ENCODE measurements at regions not wholly inside any gene's neighbourhood (a gene's known extent, or its start where the extent isn't known, plus 50 kb on each side); places are given as distances from the start of the nearest gene placed in this dataset.
"Not testable (repeated sequence)": the region's sequence is repeated elsewhere in the genome, so short reads cannot be mapped to it uniquely, and the experiment has no call there.

DNA sequence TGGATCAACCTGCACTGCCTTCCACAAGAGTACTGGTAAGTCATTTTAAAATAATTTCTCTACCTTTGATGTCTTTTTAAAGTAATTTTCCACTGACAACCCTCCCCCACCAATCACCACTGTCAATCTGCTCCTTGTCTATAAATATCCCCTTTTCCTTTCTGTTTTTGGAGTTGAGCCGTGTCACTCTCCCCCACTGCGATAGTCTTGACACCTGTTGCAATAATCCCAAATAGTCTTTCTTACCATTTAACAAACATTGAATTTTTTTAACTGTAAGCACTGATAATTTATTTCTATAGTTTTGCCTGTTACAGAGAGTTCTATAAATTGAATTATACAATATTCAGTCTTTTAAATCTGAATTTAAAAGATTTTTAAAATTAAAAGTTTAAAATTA, 420.9 kb downstream of the COL11A1 start:
- ATAC-seq: no peak
- TF ChIP-seq ZNF565 (CRISPR knock-in tag; conservative IDR thresholded peaks at IDR 0.05; ENCODE audit: low read depth) (no peak), RARB (CRISPR knock-in tag; IDR thresholded peaks at IDR 0.05) (no peak), ZC3H10 (CRISPR knock-in tag; IDR thresholded peaks at IDR 0.05) (no peak), ZNF70 (CRISPR knock-in tag; IDR thresholded peaks at IDR 0.05) (no peak), ZNF8 (CRISPR knock-in tag; IDR thresholded peaks at IDR 0.05) (no peak), SNAI2 (CRISPR knock-in tag; IDR thresholded peaks at IDR 0.05) (no peak), ESRRG (CRISPR knock-in tag; IDR thresholded peaks at IDR 0.05) (no peak), GLIS3 (CRISPR knock-in tag; IDR thresholded peaks at IDR 0.05) (no peak), ARNTL (CRISPR knock-in tag; IDR thresholded peaks at IDR 0.05; ENCODE audit: borderline replicate concordance, low read depth) (no peak), CREB5 (CRISPR knock-in tag; IDR thresholded peaks at IDR 0.05; ENCODE audit: low read depth) (no peak)

- ATAC-seq: no peak
- no peak for TF ChIP-seq ZNF565 (CRISPR knock-in tag; conservative IDR thresholded peaks at IDR 0.05; ENCODE audit: low read depth)
- TF ChIP-seq ARNTL (CRISPR knock-in tag; IDR thresholded peaks at IDR 0.05; ENCODE audit: borderline replicate concordance, low read depth): no peak
- no peak for TF ChIP-seq SNAI2 (CRISPR knock-in tag; IDR thresholded peaks at IDR 0.05)
- no peak for TF ChIP-seq ZC3H10 (CRISPR knock-in tag; IDR thresholded peaks at IDR 0.05)
- TF ChIP-seq PPARA (CRISPR knock-in tag; IDR thresholded peaks at IDR 0.05; ENCODE audit: borderline replicate concordance): no peak
- TF ChIP-seq CREB5 (CRISPR knock-in tag; IDR thresholded peaks at IDR 0.05; ENCODE audit: low read depth): no peak
Measured at GRCh38 chr1:102661481-102661880, 446.8 kb downstream of the COL11A1 start.

GRCh38 chr1:102659876-102660483, 448.3 kb downstream of the COL11A1 start:
- not testable (repeated sequence) for ATAC-seq

DNA sequence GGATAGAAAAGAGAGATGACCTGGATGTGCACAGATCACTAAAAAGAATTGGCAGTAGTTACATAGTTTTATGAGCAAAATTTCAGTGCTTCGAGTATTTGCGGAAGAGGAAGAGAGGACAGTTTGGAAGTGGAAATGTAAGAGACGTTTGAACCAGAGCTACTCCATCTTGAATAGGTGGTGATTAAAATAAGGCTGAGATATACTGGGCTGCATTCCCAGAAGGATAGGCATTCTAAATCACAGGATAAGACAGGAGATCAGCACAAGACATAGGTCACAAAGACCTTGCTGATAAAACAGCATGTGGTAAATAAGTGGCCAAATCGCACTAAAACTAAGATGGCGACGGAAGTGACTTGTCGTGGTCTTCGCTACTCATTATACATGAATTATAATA, 453.3 kb downstream of the COL11A1 start:
- no peak for TF ChIP-seq SNAI2 (CRISPR knock-in tag; IDR thresholded peaks at IDR 0.05)
- TF ChIP-seq RARB (CRISPR knock-in tag; IDR thresholded peaks at IDR 0.05): no peak
- no peak for TF ChIP-seq ZNF70 (CRISPR knock-in tag; IDR thresholded peaks at IDR 0.05)
- no peak for ATAC-seq

DNA sequence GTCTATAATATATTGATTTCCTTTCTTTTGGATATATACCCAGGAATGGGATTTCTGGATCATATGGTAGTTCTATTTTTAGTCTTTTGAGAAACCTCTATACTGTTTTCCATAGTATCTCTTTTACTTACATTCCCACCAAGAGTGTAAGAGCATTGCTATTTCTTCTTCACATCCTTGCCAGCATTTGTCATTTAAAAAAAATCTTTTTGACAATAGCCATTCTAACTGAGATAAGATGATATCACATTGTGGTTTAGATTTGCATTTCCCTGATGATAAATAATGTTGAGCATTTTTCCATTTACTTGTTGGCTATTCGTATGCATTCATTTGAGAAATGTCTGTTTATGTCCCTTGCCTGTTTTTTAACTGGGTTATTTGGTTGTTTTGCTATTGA, 467.4 kb downstream of the COL11A1 start:
- ATAC-seq: no peak
- TF ChIP-seq ISL1 (CRISPR knock-in tag; IDR thresholded peaks at IDR 0.05): peak; percentile 44
- no peak for TF ChIP-seq ZFP3 (CRISPR knock-in tag; IDR thresholded peaks at IDR 0.05)
- no peak for TF ChIP-seq ZNF70 (CRISPR knock-in tag; IDR thresholded peaks at IDR 0.05)

DNA sequence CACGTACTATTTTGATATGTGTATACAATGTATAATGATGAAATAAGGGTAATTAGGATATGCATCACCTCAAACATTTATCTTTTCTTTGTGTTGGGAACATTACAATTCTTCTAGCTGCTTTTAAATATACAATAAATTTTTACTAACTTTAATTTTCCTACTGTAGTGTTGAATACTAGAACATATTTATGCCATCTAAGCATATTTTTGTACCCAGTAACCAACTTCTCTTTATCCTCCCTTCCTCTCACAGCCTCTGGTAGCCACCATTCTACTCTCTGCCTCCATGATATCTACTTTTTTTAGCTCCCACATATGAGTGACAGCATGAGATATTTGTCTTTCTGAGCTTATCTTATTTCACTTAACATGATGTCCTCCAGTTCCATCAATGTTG, 468.0 kb downstream of the COL11A1 start:
- no peak for ATAC-seq
- TF ChIP-seq ZNF70 (CRISPR knock-in tag; IDR thresholded peaks at IDR 0.05): no peak

GRCh38 chr1:102631691-102632090, 476.6 kb downstream of the COL11A1 start:
- ATAC-seq: no peak
- TF ChIP-seq TOX (CRISPR knock-in tag; IDR thresholded peaks at IDR 0.05; ENCODE audit: borderline replicate concordance) (no peak), ZNF70 (CRISPR knock-in tag; IDR thresholded peaks at IDR 0.05) (no peak), GLIS3 (CRISPR knock-in tag; IDR thresholded peaks at IDR 0.05) (no peak), TCF4 (CRISPR knock-in tag; IDR thresholded peaks at IDR 0.05; ENCODE audit: borderline replicate concordance) (no peak)
- TF ChIP-seq, protein P1, sequence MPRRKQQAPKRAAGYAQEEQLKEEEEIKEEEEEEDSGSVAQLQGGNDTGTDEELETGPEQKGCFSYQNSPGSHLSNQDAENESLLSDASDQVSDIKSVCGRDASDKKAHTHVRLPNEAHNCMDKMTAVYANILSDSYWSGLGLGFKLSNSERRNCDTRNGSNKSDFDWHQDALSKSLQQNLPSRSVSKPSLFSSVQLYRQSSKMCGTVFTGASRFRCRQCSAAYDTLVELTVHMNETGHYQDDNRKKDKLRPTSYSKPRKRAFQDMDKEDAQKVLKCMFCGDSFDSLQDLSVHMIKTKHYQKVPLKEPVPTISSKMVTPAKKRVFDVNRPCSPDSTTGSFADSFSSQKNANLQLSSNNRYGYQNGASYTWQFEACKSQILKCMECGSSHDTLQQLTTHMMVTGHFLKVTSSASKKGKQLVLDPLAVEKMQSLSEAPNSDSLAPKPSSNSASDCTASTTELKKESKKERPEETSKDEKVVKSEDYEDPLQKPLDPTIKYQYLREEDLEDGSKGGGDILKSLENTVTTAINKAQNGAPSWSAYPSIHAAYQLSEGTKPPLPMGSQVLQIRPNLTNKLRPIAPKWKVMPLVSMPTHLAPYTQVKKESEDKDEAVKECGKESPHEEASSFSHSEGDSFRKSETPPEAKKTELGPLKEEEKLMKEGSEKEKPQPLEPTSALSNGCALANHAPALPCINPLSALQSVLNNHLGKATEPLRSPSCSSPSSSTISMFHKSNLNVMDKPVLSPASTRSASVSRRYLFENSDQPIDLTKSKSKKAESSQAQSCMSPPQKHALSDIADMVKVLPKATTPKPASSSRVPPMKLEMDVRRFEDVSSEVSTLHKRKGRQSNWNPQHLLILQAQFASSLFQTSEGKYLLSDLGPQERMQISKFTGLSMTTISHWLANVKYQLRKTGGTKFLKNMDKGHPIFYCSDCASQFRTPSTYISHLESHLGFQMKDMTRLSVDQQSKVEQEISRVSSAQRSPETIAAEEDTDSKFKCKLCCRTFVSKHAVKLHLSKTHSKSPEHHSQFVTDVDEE (CRISPR knock-in tag; IDR thresholded peaks at IDR 0.05): no peak

Measured in SK-N-SH treated with all-trans-retinoic acid at 6 μM for 48 hours (cell line).